Spleen (tissue), 7 donors: ENCODE measurements at regions not wholly inside any gene's neighbourhood (a gene's known extent, or its start where the extent isn't known, plus 50 kb on each side); places are given as distances from the start of the nearest gene placed in this dataset.

Experiments used
- CTCF ChIP-seq, 11 experiments: fragments of 200-600 bp in 7 of 11; fragments of 450-650 bp in 4 of 11; sonication (generic) in 4 of 11; IDR thresholded peaks in 8 of 11; conservative IDR thresholded peaks in 3 of 11; 1 replicate in 7 of 11; 2 replicates in 4 of 11; pipeline versions ENCODE4 v1.4.0 to v1.8.0; 2016 to 2021; ENCODE audit warnings: antibody characterized with exemption in 11 of 11, inconsistent platforms in 4 of 11, mild to moderate bottlenecking in 1 of 11
- POLR2A ChIP-seq, 3 donors: fragments of 450-650 bp; IDR thresholded peaks; one replicate each; pipeline ENCODE4 v1.5.1; 2017; ENCODE audit warnings: antibody characterized with exemption in 3 of 3, mild to moderate bottlenecking in 1 of 3
- POLR2AphosphoS5 ChIP-seq, 3 donors: sonication (generic); formaldehyde crosslinking; IDR thresholded peaks; one replicate each; pipeline ENCODE4 v1.5.1; 2017; ENCODE audit warnings: antibody characterized with exemption in 3 of 3
- donor health status: DM: no; HTN: no; CAD: no; lungs with moderate emphysema.
- donor health status: DM: no; HTN: no; CAD: no.
- donor health status: DM: no; HTN: no; CAD: no.

DNA sequence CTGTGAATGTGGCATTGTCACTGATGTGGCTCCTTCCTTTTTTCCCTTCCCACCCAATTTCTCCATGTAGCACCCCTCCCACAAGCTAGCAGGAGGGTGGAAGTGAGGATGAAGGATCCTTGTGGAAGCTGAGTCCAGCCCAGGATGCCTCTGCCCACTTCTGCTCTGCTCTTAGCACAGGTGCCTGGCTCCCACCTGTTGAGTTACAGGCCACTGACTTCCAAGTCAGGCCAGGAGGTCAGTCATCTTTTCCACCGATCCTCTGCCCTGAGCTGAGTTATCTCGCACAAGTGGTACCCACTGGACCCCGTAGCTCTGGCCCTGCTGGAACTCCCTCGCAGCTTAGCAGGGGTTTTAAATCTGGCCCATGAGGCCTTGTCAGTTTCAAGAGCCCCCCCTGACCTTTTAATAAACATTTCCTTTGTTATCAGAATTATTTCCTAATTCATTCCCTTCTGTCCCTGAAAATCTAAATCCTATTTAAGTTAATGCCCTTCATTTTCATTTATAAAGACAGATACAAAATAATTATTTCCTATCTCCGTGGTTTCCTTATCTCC lies 125.3 kb upstream of the CADM1 start:
- TF ChIP-seq CTCF (IDR thresholded peaks at IDR 0.05 in 8 of 11, conservative IDR thresholded peaks at IDR 0.05 in 3 of 11) = no peak
- no peak for TF ChIP-seq POLR2AphosphoS5 (IDR thresholded peaks at IDR 0.05)
- TF ChIP-seq POLR2A (IDR thresholded peaks at IDR 0.05) = no peak
